ENCODE measurements at regions not wholly inside any gene's neighbourhood (a gene's known extent, or its start where the extent isn't known, plus 50 kb on each side); places are given as distances from the start of the nearest gene placed in this dataset.
A peak's percentile ranks its signal among the peaks of the same experiment; 100 is the strongest.

GRCh38 chr5:105554568-105555169, 1992.1 kb upstream of the NUDT12 start:
- no peak overlapping the region for H3K4me3 ChIP-seq (ENCODE audit: low read depth, low read length)
- no peak for TF ChIP-seq CTCF (IDR thresholded peaks at IDR 0.05; ENCODE audit: low read depth, low read length, missing control alignments)
- peak; percentile 42 for DNase-seq (ENCODE audit: low read depth)
- in situ Hi-C loops (cut with HindIII; ENCODE audit: low sequenced_read_pairs), result no loop called here

GRCh38 chr5:105544300-105544699, 1981.7 kb upstream of the NUDT12 start:
- no peak for TF ChIP-seq CTCF (IDR thresholded peaks at IDR 0.05; ENCODE audit: low read depth, low read length, missing control alignments)
- DNase-seq (ENCODE audit: low read depth), result no peak
- in situ Hi-C loops (cut with HindIII; ENCODE audit: low sequenced_read_pairs), result no loop called here
- H3K4me3 ChIP-seq (ENCODE audit: low read depth, low read length), result no peak overlapping the region

- no peak for TF ChIP-seq CTCF (IDR thresholded peaks at IDR 0.05; ENCODE audit: low read depth, low read length, missing control alignments)
- in situ Hi-C loops (cut with HindIII; ENCODE audit: low sequenced_read_pairs), result no loop called here
- DNase-seq (ENCODE audit: low read depth), result no peak
- no peak overlapping the region for H3K4me3 ChIP-seq (ENCODE audit: low read depth, low read length)
Observed at GRCh38 chr5:105536675-105537074, 1974.1 kb upstream of the NUDT12 start.

GRCh38 chr5:105530716-105531261, 1968.2 kb upstream of the NUDT12 start:
- DNase-seq (ENCODE audit: low read depth), result no peak
- in situ Hi-C loops (cut with HindIII; ENCODE audit: low sequenced_read_pairs), result no loop called here
- no peak for TF ChIP-seq CTCF (IDR thresholded peaks at IDR 0.05; ENCODE audit: low read depth, low read length, missing control alignments)
- no peak overlapping the region for H3K4me3 ChIP-seq (ENCODE audit: low read depth, low read length)

- in situ Hi-C loops (cut with HindIII; ENCODE audit: low sequenced_read_pairs), result no loop called here
- no peak for DNase-seq (ENCODE audit: low read depth)
- TF ChIP-seq CTCF (IDR thresholded peaks at IDR 0.05; ENCODE audit: low read depth, low read length, missing control alignments), result no peak
- H3K4me3 ChIP-seq (ENCODE audit: low read depth, low read length), result no peak overlapping the region
Observed at GRCh38 chr5:105529851-105530250, 1967.3 kb upstream of the NUDT12 start.

GRCh38 chr5:105508519-105508918, 1945.9 kb upstream of the NUDT12 start:
- DNase-seq (ENCODE audit: low read depth), result peak; percentile 6
- no peak for TF ChIP-seq CTCF (IDR thresholded peaks at IDR 0.05; ENCODE audit: low read depth, low read length, missing control alignments)
- no peak overlapping the region for H3K4me3 ChIP-seq (ENCODE audit: low read depth, low read length)
- in situ Hi-C loops (cut with HindIII; ENCODE audit: low sequenced_read_pairs), result no loop called here
